ENCODE measurements at regions not wholly inside any gene's neighbourhood (a gene's known extent, or its start where the extent isn't known, plus 50 kb on each side); places are given as distances from the start of the nearest gene placed in this dataset.

GRCh38 chr6:113067612-113068275, 720.6 kb downstream of the RFPL4B start:
- no peak for TF ChIP-seq CTCF (IDR thresholded peaks at IDR 0.05)
- TF ChIP-seq EP300 (IDR thresholded peaks at IDR 0.05) = no peak

Data from ovary (tissue), 3 donors.